HK-2 (cell line): ENCODE measurements at regions not wholly inside any gene's neighbourhood (a gene's known extent, or its start where the extent isn't known, plus 50 kb on each side); places are given as distances from the start of the nearest gene placed in this dataset.
"Not testable (repeated sequence)": the region's sequence is repeated elsewhere in the genome, so short reads cannot be mapped to it uniquely, and the experiment has no call there.

Source experiments
- DNase-seq: peaks from one replicate; pipeline ENCODE4 v3.0.0-alpha.2; 2018; ENCODE audit not compliant: unreplicated experiment

DNA sequence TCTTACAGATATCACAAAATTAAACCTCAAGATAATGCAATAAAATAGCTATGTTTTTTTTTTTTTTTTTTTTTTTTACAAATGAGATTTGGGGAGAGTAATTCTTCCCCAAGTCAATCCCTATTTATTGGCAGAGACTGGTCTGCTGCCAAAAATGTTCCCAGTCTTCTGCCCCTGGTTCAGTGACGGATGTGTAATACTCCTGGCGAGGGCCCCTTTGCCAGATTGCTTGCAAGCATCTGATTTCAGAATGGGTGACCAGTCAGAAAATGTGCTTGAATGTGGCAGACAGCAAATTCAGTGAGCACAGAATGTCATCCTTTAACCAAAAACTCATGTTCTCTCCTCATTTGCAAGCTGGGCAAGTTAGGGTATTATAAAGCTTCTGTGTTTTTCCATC, 363.8 kb upstream of the MTNR1B start:
- DNase-seq = no peak

DNA sequence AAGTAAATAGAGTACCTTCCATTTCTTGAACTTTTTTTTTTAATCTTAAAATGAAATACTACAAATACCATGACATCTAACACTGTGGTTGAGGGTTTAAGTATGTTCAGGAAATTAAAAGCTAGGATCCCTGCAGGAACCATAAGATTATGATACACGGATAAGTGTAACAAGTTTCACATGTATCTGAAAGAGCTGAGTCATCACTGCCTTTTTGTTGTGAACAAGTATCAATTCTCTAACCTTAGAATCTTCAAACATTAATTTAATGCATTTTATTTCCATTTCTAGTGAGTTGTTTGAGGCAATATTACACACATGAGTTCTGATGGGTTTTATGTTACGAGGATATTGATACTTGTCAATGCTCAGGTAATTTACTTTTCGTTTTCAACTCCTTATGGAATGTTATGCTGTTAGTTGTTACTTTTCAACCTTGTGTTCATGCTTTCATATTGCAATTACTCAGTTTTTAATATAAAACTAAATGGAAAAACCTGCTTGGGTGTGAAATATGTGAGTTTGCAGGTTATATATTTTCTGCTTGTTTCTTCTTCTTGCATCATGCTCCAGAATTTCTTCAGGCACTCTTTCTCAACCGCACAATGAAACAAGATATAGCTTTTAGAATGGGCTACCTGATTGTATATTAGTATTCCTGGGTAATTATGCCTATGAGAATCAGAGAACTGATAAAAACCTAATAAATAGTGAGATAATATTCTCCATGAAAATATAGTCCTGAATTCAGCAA, 361.3 kb upstream of the MTNR1B start:
- DNase-seq = no peak

DNA sequence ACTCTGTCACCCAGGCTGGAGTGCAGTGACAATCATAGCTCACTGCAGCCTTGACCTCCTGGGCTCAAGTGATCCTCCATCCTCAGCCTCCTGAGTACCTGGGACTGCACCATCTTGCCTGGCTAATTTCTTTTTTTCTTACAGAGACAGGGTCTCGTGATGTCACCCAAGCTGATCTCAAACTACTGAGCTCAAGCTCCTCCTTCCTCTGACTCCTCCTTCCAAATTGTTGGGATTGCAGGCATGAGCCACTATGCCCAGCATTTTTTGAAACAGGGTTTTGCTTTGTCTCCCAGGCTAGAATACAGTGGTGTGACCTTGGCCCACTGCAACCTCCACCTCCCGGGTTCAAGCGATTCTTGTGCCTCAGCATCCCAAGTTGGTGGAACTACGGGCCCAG, 358.3 kb upstream of the MTNR1B start:
- no peak for DNase-seq

DNA sequence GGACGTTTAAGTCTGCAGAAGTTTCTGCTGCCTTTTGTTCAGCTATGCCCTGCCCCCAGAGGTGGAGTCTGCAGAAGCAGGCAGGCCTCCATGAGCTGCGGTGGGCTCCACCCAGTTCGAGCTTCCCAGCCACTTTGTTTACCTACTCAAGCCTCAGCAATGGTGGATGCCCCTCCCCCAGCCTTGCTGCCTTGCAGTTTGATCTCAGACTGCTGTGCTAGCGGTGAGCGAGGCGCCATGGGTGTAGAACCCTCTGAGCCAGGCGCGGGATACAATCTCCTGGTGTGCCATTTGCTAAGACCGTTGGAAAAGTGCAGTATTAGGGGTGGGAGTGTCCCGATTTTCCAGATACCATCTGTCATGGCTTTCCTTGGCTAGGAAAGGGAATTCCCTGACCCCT, 351.4 kb upstream of the MTNR1B start:
- DNase-seq = not testable (repeated sequence)

DNA sequence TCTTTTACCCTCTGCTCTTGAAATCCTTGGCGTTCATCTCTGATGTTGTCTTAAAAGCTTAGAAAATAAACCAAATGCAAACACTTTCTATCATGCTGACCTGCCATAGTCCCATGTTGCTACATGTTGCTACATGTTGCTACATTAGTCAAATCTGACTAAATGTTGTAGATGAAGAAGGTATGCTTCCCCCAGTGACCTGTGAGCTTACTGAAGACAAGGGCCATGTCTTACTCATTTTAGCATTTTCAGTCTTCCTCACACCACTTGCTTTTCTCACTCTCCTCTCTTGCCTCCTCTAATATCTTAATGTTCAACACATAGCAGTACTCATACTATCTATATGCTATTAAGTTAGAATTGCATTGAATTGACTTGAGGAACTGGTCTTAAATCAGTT, 346.4 kb upstream of the MTNR1B start:
- no peak for DNase-seq

DNA sequence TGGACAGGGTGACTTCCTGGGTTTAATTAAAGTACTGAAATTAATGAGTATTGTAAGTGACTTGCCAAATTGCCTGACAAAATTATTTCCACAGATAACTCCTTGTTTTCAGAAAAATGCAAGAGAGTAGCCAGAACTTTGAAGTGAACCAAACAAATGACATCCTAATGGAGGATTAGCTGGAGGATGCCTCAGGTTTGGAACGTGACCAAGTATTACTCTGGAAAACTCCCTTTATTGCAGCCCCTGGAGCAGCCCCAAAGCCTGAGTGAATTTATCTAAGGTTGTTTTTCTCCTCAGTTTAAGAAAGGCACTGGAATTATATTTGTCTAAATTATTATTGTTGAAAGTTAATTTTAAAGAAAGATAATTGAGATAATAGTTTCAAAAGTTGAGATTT, 343.6 kb upstream of the MTNR1B start:
- no peak for DNase-seq

DNA sequence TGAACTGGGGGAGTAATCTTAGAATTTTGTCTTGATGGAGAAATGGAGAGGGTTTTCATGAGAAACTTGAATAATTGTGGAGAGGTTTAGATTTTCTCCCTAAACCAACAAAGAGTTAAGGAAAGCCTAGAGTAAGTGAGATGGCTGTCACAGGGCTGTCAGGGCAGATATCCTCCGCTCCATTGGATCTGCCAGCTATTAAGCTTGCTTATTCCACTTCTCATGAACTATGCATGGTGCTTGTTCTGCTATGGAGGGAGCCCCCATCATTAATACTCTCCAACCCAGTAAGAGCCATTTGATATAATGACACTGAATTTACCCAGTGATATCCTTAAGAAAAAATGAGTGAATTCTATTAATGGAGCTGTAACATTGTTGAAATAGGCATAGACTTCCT, 342.8 kb upstream of the MTNR1B start:
- no peak for DNase-seq

DNA sequence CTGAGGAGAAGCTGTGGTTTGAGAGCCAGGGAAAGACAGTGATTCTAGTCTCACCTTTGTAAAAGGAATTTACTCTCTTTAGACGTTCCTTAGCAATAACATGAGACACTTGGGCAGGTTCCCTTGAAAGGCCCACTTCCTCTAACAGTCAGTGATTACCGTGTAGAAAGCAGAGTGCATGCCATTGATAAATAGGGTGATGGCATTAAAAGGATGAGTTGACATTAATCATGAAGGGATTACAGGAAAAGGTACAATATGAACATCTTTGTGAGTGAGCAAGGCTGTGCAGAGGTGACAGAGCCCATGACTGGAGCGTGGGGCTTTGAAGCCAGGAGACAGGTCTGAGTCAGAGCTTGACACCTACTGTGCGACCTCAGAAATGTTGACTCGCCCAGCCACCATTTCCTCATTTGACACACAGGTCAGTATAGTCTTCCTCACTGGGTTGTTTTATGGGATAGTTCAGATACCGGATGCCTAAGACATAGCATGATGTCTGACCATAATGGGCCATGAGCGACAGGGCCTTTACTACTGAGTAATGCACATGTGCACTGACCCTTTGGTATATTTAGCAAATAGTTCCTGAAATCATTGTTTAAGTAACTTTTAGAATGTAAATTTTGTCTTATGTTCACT, 341.7 kb upstream of the MTNR1B start:
- DNase-seq = no peak

DNA sequence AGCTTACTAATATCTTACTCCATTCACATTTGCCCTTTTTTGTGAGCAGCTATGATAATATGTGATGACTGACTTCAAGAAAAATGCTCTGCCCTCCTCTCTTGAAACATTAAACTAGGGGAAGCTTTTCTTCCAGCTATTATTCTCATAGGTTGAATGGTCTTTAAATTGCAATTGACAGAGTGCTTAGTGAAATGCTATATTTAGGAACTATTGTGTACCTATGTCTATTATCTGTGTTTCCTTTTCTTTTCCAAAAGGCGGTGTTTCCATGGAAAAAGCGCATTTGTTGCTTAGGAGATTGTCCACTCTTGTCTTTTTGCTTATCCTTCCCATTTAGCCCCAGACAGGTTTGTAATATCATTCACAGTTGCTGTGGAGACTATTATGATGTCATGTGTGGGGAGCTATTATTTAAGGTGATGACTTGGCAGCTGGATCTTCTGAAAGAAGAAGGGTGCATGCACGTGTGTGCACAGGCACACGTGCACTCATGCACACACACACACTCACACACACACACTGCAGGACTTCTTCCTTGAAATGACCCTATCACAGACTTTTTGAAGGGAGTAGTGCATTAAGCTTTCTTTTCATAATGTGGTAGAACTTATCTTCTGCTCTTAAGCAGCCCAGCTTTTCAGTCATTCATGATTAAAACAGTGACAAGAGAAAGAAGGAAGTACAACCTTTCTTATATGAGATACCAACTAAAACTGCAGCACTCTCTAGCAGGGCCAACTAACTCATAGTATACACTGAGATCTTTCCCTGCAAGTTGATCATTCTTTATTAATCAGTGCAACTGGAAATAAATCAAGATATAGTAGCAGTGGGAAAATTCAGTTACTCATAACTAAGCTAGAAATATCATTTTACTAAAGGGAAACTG, 340.8 kb upstream of the MTNR1B start:
- DNase-seq = no peak

DNA sequence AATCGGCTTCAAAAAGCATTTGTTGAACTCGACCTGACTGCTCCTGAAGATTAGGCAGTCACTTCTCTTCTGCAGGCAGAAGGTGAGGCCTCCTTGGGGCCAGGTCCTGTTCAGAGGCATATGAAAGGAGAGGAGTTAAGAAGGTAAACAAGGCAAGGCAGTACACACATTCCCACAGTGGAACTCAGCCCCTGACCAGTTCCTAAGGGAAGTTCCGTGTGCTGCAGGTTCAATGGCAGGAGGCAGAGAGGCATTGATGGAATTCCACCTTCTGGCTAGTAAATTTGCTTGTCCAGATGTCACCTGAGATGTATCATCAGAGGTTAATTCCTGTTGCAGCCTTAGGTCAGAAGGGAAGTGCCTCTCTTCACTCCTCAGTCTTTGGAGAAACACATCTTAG, 337.0 kb upstream of the MTNR1B start:
- DNase-seq = no peak

DNA sequence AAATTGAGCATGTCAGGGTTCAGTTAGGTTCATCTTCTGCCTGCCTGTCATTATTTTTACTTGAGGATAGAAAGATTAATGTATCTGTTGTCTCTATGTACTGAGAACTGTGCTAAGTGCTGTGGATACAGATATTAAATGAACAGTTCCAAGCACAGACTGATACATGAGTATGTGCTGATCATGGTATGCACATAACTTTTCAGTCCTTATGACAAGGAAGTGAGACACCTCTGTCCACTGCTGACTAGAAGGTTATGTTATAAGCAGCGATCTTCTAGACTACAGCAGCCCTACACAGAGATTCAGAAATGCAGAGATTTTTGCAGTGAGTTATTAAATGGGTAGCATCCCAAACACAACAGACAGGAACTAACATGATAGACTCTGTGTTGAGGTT, 335.6 kb upstream of the MTNR1B start:
- no peak for DNase-seq

DNA sequence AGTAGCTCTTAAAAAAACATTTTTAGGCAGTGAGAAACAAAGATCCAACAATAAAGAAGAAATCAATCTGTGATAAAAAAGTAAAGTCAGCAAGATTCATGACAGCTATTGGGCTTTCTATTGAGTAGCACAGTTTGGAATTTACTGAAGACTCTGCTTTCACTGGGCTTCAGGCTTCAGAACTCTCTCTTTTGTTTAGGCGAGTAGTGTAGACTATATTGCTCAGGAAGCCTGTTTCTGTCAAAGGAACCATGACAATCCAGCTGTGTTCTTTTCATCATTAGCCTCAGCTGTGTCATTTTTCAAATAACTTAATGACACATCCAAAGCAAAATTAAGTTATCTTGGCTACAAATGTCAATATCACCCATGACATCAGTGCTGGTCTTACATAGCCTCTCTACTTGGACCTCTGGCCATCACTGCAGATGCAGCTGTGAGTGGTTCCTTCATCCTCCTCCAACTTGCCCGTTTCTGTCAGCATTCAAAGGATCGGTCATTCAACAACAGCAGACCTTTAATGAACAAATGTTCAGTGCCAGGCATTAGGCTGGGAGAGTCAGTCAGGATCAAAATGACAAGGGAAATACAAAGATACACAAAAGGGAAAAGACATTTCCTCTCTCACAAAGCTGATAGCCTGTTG, 332.8 kb upstream of the MTNR1B start:
- no peak for DNase-seq

DNA sequence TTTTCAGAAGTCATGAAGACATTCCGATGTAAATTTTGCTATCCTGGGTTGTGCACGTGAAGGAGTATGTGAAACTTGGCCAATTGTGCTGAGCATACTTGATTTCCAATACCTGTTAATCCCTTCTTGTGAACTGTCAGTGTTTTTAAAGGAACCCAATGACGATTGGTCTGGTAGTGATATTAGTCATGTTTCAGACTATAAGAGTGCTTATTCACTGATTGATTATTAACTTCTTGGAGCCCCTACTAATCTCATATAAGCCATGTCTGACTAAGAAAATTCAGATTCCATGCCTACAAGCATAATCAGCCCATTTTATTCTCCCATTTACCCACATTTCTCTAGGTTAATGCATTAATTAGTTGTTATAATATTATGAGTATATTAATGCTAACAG, 330.8 kb upstream of the MTNR1B start:
- DNase-seq = no peak

DNA sequence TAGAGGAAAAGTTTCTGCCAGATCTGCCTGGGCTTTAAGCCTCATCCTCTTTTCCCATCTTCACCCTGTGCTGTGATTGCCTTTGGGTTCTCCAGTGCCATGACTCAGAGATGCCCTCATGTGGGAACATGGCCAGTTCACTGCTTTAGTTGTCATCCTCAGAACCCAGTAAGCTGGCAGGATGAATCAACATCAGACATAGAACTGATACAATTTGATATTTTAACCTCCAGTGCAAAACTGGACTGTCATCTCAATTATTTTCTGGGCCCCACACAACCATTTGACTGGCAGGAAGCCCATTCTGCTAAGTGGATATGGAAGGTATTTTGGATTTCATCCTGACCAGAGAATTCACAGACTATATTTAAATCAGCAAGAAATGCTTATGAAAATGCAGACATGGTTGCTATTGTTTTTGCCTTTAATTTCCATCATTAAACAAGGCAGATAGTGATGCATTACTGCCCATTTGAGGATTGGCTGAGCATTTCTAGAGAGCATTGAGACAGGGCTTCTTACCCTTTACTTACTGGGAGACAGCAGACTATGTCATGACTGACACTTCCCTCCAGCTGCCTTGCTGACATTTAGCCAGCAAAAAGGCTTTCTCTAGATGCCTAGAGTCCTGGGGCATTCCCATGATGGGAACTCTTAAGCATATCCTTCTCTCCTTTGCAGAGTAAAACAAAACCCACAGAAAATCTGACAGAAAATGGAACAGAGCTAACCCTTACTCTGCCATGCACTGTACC, 327.1 kb upstream of the MTNR1B start:
- no peak for DNase-seq

DNA sequence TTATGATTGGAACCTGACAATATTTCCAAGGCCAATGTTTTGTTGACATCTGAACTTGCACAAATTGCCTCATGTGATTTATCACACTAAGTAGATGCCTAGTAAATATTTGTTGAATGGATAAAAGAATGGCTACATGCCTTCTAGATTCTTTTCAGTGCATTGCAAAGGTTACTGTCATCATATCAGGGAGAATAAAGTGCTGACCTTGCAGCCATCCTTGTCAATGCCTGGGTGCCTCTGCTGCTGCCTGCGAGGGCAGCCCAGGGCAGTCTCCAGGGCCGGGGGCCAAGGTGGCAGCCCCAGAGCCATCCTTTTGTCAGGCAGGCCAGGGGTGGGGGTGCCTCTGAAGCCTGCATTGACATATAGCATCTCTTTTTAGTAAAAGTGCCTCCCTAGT, 325.6 kb upstream of the MTNR1B start:
- no peak for DNase-seq

DNA sequence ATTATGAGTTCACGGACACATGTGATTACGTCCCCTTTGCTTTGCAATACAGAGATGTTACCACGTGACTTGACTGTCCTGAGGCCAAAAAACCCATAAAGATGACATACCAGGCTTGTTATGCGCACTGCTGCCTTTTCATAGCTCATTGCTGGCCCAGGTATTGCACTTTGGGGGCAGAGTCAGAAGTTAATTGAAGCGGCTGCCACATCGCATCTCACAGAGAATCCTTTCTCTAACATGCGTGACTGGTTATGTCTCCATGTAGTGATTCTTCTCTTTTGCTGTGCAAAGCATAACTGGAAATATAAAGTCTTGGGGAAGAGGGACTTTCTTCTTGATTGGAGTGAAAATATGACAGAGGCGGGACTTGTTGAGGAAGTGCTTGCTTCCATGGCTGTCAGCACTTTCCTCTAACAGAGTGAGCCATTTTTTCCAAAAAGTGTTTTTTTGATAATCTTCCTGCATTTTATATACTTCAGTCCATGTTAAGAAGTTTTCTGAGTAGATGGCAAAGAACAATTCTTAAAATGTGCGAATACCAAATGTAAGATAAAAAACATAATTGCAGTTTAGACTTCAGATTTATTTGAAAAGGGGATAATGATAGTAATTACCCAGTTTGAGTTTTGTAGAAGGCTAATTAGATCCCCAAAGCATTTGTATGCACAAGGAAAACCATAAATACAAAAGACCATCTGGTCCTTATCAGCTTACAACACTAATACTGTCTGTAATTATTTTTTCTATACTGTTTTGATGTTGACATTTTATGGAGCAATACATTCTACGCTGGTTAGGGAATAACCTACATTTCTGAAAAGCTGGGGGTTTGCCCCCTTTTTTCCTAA, 324.6 kb upstream of the MTNR1B start:
- DNase-seq = no peak

DNA sequence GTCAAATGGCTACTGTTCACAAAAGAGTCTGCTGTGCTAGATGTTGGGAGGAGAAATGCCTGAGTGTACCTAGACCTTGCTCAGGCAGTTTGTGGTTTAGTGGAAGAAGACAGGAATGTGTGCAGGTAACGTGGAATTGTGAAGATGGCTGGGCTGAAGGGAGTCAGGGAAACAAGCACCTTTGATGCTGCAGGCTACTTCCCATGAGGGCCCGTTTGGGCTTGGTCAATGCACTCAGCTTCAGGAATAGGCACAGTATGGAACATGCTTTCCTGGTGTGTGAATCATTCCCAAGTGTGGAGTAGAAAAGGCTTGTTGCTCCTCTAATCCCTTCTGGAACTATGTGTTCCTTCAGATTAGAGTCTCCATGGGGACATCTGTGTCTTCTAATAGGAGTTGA, 318.3 kb upstream of the MTNR1B start:
- no peak for DNase-seq

DNA sequence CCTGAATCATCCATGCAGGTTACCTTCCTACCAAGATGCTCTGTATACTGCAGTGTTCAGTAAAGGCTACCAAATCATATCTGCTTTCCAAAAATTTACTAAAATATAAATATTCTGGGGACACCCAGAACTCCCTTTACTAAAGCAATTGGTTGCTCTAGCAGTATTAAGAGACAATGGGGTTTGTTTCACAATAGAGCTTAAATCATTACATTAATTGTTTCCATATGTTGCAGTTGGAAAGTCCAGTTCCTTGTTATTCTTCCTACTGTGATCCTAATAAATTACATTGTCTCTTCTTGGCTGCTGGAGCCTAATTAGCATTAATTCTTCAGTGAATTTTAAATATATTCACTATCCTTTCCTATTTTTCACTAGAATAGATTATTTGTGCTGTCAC, 316.0 kb upstream of the MTNR1B start:
- no peak for DNase-seq

DNA sequence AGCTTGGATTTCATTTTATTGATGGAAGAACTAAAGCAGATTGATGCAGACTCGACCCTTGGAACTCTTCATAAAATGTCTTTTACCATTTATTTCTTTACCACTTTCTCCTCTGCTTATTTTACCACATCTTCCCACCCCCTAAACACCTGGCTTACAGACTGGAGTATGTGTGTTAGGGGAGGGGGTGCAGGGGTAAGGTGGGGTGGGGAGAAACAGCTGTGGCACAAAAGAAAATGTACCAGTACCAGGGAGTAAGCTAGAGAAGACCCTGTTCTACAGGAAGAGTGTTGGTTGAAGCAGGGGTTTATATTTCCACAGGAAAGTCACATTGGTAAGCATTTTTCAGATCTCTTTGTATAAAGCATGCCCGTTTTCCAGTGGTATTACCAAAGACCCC, 312.7 kb upstream of the MTNR1B start:
- DNase-seq = no peak

DNA sequence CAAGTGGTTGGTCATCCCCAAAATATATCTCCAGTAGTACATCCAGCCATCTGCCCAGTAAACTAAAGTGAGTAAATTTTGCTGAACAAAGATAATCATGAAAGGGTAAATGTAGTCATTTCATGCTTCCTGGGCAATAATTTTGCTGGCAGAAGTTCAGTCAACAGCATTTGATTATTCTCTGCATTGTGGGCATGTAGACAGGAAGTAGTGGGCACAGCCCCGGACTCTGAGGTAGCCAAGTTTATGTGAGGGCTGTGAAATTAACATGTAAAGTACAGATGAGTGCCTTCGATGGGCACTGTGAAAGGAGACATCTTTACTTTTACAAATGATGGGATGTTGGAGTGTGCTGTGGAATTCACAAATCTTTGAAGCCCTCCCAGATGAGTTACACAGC, 312.2 kb upstream of the MTNR1B start:
- no peak for DNase-seq

DNA sequence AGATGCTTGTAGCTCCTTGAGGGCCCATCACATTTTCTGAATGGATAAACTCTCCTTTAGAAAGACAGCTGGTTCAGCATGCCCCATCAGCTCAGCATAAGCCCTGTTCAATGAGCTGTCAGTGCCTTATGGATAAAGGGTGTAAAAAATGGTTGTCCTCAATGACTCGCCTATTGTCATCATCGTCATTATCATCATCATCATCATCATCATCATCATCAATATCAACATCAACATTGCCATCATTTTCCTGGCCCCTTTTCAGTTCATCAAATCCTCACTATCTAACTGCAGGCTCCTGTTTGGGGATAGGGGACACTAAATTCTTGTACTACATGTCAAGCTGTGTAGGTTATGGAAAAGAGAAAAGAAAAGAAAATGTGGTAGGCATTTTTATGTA, 310.7 kb upstream of the MTNR1B start:
- no peak for DNase-seq
